Uterus (tissue), 3 donors: ENCODE measurements at regions not wholly inside any gene's neighbourhood (a gene's known extent, or its start where the extent isn't known, plus 50 kb on each side); places are given as distances from the start of the nearest gene placed in this dataset.

ENCODE experiments used
- DNase-seq, 2 donors: peaks; one replicate each; pipeline ENCODE4 v3.0.0-alpha.2; 2019 to 2020
- H3K27ac ChIP-seq, 2 donors: fragments of 200-600 bp; sonication (generic); 1 replicate in 1 of 2; 2 replicates in 1 of 2; pipeline ENCODE4 v1.5.1; 2016 to 2018
- H3K27me3 ChIP-seq, 2 donors: fragments of 200-600 bp; sonication (generic); one replicate each; pipeline ENCODE4 v1.5.1; 2018 to 2019; ENCODE audit warnings: control low read depth in 1 of 2
- H3K36me3 ChIP-seq, 2 donors: fragments of 200-600 bp; sonication (generic); one replicate each; pipeline ENCODE4 v1.5.1; 2019; ENCODE audit warnings: control low read depth in 1 of 2
- H3K4me1 ChIP-seq, 2 donors: fragments of 200-600 bp; sonication (generic); one replicate each; pipeline ENCODE4 v1.5.1; 2018 to 2019; ENCODE audit warnings: control low read depth in 1 of 2
- H3K4me3 ChIP-seq, 2 donors: fragments of 200-600 bp; sonication (generic); 1 replicate in 1 of 2; 2 replicates in 1 of 2; pipeline ENCODE4 v1.5.1; 2018 to 2019; ENCODE audit warnings: mild to moderate bottlenecking in 1 of 2
- H3K9me3 ChIP-seq, 2 donors: fragments of 200-600 bp; sonication (generic); one replicate each; pipeline ENCODE4 v1.5.1; 2019; ENCODE audit warnings: control low read depth in 1 of 2
- POLR2A ChIP-seq, 2 donors: fragments of 450-650 bp; IDR thresholded peaks; one replicate each; pipeline ENCODE4 v1.6.1; 2016; ENCODE audit warnings: antibody characterized with exemption in 2 of 2, mild to moderate bottlenecking in 1 of 2, moderate library complexity in 1 of 2
- intact Hi-C: fragments of 100-400 bp; cut with DNase I; formaldehyde crosslinking; loops from one replicate; pipeline ENCODE4 v1.15.1; 2023; ENCODE audit warnings: low total_unique reads
- TF ChIP-seq, protein P1 (sequence below), 4 experiments: fragments of 200-600 bp in 2 of 4; fragments of 450-650 bp in 2 of 4; sonication (generic) in 2 of 4; IDR thresholded peaks; one replicate each; pipeline ENCODE4 v1.5.1; 2016 to 2019; ENCODE audit warnings: antibody characterized with exemption in 4 of 4, mild to moderate bottlenecking in 2 of 4, moderate library complexity in 1 of 4
- donor health status: DM: yes; HTN: yes; CAD: no.

DNA sequence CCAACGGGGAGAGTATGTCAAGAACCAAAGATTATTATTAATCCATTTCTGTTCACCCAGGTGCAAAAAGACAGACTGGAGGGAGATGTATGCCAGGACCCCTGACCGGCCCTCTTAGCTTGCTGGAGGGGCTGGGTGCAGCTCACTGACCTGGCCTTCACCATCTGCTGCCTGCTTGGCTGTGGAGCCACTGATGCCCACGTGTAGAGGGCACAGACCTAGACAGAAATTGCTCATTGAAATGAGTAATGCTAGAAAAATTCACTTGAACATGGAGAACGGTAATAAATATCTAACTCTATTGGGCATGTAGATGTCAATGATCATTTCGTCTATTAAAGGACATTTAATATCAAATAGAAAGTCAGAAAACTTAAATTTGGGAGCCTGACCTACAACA lies 58.8 kb upstream of the ERCC6L2 start:
- Histone ChIP-seq H3K9me3 (no peaks in the 10 kb centered on the region), H3K36me3 (no peaks in the 10 kb centered on the region), H3K27ac (no peak overlapping the region), H3K27me3 (no peaks in the 10 kb centered on the region), H3K4me1 (no peaks in the 10 kb centered on the region), H3K4me3 (no peak overlapping the region)
- TF ChIP-seq POLR2A (IDR thresholded peaks at IDR 0.05), result no peak
- TF ChIP-seq, protein P1, sequence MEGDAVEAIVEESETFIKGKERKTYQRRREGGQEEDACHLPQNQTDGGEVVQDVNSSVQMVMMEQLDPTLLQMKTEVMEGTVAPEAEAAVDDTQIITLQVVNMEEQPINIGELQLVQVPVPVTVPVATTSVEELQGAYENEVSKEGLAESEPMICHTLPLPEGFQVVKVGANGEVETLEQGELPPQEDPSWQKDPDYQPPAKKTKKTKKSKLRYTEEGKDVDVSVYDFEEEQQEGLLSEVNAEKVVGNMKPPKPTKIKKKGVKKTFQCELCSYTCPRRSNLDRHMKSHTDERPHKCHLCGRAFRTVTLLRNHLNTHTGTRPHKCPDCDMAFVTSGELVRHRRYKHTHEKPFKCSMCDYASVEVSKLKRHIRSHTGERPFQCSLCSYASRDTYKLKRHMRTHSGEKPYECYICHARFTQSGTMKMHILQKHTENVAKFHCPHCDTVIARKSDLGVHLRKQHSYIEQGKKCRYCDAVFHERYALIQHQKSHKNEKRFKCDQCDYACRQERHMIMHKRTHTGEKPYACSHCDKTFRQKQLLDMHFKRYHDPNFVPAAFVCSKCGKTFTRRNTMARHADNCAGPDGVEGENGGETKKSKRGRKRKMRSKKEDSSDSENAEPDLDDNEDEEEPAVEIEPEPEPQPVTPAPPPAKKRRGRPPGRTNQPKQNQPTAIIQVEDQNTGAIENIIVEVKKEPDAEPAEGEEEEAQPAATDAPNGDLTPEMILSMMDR (IDR thresholded peaks at IDR 0.05), result no peak
- no peak for DNase-seq
- intact Hi-C loops, result no loop called here

DNA sequence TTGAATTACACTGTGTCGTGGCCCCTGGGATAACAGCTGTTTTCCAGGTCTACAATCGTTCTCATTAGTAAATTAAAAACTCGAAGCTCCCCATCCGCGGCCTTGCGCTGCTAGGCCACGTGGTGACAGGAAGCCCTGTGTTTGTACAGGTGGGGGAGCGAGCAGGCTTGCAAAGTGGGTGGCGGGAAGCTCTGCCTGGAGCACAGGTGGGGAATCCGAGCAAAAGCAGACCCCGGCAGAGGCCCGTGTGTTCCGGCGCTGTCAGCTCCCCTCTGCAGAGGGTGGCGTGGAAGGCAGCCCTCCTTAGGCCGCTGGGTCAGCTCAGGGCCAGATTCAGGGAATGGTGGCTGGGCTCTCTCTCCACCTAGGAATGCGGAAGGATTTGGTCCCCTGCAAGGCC lies 59.5 kb upstream of the ERCC6L2 start:
- intact Hi-C loops, result no loop called here
- Histone ChIP-seq H3K27ac (no peak overlapping the region), H3K9me3 (no peaks in the 10 kb centered on the region), H3K36me3 (no peaks in the 10 kb centered on the region), H3K4me3 (no peak overlapping the region), H3K27me3 (no peaks in the 10 kb centered on the region), H3K4me1 (no peaks in the 10 kb centered on the region)
- TF ChIP-seq POLR2A (IDR thresholded peaks at IDR 0.05), result no peak
- TF ChIP-seq, protein P1 (IDR thresholded peaks at IDR 0.05), result no peak
- no peak for DNase-seq

DNA sequence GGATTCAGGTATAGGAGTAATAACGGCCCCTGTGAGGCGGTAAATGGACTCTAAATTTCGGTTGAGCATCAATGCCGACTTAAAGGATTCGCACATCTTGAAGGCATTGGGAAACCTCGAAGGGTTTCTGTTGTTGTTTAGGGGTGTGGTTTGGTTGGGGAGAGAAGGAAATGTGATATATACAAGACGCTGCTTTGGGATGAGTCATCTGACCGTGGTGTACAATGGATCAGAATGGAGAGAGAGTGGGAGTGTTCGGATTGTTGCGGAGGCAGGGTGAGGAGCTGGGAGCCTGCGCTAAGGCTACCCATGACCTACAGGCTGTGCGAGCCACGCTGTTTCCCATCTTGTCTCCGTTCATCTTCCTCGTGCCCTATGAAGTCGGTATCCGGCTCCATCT lies 60.4 kb upstream of the ERCC6L2 start:
- intact Hi-C loops, result no loop called here
- DNase-seq, result no peak
- TF ChIP-seq, protein P1 (IDR thresholded peaks at IDR 0.05), result no peak
- TF ChIP-seq POLR2A (IDR thresholded peaks at IDR 0.05), result no peak

DNA sequence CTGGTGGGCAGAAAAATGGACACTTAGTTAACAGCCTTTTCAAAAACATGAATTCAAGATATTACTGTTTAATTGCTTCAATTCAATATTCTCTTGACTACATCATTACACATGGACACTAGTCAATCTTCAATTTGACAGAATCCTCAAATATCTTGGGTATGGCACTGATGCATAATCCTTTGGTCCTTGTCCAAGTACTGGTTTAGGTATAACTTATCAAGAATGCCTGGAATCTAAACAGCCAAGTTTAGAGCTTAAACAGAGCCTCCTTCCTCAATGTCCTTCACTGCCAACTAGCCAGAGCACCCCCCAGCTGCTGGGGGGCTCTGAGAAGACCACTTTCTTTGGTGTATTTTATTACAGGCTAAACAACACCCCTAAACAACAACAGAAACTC lies 61.6 kb upstream of the ERCC6L2 start:
- no peak for DNase-seq
- TF ChIP-seq, protein P1 (IDR thresholded peaks at IDR 0.05), result no peak
- no peak for TF ChIP-seq POLR2A (IDR thresholded peaks at IDR 0.05)
- Histone ChIP-seq H3K4me1 (no peaks in the 10 kb centered on the region), H3K27me3 (no peaks in the 10 kb centered on the region), H3K4me3 (no peak overlapping the region), H3K27ac (no peak overlapping the region), H3K36me3 (no peaks in the 10 kb centered on the region), H3K9me3 (no peaks in the 10 kb centered on the region)
- intact Hi-C loops, result no loop called here

More for the DNA sequence above, 60.4 kb upstream of the ERCC6L2 start:
- Histone ChIP-seq H3K36me3 (no peaks in the 10 kb centered on the region), H3K27me3 (no peaks in the 10 kb centered on the region), H3K4me3 (no peak overlapping the region), H3K4me1 (no peaks in the 10 kb centered on the region), H3K27ac (no peak overlapping the region), H3K9me3 (no peaks in the 10 kb centered on the region)

DNA sequence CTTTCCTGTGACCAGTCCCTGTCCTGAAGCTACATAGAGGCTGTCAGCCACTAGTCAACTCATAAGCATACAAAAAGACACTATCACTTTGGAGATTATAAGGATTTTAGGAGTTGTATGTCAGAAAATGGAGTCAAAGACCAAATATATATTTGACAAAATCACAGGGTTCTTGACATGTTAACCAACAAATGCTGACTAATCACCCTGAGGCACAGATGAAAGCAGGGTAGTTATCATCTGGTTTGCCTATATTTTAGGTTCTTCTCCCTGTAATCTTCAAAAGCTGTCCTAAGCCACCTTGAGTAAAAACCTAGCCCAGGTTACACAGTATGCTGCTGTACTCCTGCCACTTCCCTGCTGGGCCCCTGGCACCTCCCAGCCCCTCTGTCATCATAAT lies 64.7 kb upstream of the ERCC6L2 start:
- intact Hi-C loops, result no loop called here

DNA sequence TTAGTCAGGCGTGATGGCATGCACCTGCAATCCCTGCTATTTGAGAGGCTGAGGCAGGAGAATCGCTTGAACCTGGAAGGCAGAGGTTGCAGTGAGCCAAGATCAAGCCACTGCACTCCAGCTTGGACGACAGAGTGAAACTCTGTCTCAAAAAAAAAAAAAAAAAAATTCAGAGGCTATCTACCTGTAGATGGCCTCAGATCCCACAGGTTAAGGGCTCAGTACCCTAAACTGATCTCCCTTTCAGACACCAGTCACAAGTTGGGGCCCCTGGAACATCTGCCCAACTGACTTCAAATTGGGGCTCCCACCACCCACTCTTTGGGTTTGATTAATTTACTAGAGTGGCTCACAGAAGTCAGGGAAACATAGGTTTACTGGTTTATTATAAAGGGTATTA lies 65.4 kb upstream of the ERCC6L2 start:
- TF ChIP-seq, protein P1 (IDR thresholded peaks at IDR 0.05), result no peak
- TF ChIP-seq POLR2A (IDR thresholded peaks at IDR 0.05), result no peak
- Histone ChIP-seq H3K9me3 (no peaks in the 10 kb centered on the region), H3K27ac (no peak overlapping the region), H3K27me3 (no peaks in the 10 kb centered on the region), H3K4me3 (no peak overlapping the region), H3K36me3 (no peaks in the 10 kb centered on the region), H3K4me1 (no peaks in the 10 kb centered on the region)
- intact Hi-C loops, result no loop called here
- no peak for DNase-seq

More for the DNA sequence above, 64.7 kb upstream of the ERCC6L2 start:
- no peaks in the 10 kb centered on the region for H3K27me3 ChIP-seq
- H3K27ac ChIP-seq, result no peak overlapping the region
- TF ChIP-seq POLR2A (IDR thresholded peaks at IDR 0.05), result no peak
- no peaks in the 10 kb centered on the region for H3K36me3 ChIP-seq
- no peaks in the 10 kb centered on the region for H3K9me3 ChIP-seq
- DNase-seq, result no peak
- H3K4me1 ChIP-seq, result no peaks in the 10 kb centered on the region
- H3K4me3 ChIP-seq, result no peak overlapping the region
